Fibroblast of lung (primary cell): ENCODE measurements at regions not wholly inside any gene's neighbourhood (a gene's known extent, or its start where the extent isn't known, plus 50 kb on each side); places are given as distances from the start of the nearest gene placed in this dataset.

Experiments used
- DNase-seq, 2 donors: peaks; one replicate each; pipeline versions ENCODE4 v3.0.0 to v3.0.0-alpha.2; 2010; ENCODE audit warnings: low read depth in 2 of 2
- H2AFZ ChIP-seq: 2 replicates; pipeline ENCODE4 v1.5.1; 2012; ENCODE audit warnings: low read length, control low read depth, inconsistent platforms
- H3K27ac ChIP-seq: 2 replicates; pipeline ENCODE4 v1.5.1; 2011; ENCODE audit warnings: low read length, control low read depth; ENCODE audit not compliant: insufficient read depth
- H3K27me3 ChIP-seq: 2 replicates; pipeline ENCODE4 v1.5.1; 2011; ENCODE audit warnings: mild to moderate bottlenecking, low read length; ENCODE audit not compliant: control insufficient read depth, insufficient read depth
- H3K36me3 ChIP-seq: 2 replicates; pipeline ENCODE4 v1.5.1; 2011; ENCODE audit warnings: low read length; ENCODE audit not compliant: control insufficient read depth, insufficient read depth
- H3K4me1 ChIP-seq: 2 replicates; pipeline ENCODE4 v1.5.1; 2011; ENCODE audit warnings: low read length; ENCODE audit not compliant: control insufficient read depth, insufficient read depth; ENCODE audit errors: extremely low read depth
- H3K4me2 ChIP-seq: 2 replicates; pipeline ENCODE4 v1.5.1; 2011; ENCODE audit warnings: low read length, control low read depth; ENCODE audit not compliant: insufficient read depth; ENCODE audit errors: extremely low read depth
- H3K4me3 ChIP-seq, 4 experiments: fragments of 200-600 bp in 1 of 4; sonication (generic) in 1 of 4; replicated peaks in 1 of 4; 2 replicates each; pipeline ENCODE4 v1.5.1; 2011 to 2016; ENCODE audit warnings: low read length in 4 of 4, low read depth in 3 of 4, mild to moderate bottlenecking in 3 of 4, control low read depth in 2 of 4, inconsistent platforms in 1 of 4, mixed read lengths in 1 of 4; ENCODE audit not compliant: insufficient read depth in 1 of 4; ENCODE audit errors: control extremely low read depth in 1 of 4
- H3K79me2 ChIP-seq: 2 replicates; pipeline ENCODE4 v1.5.1; 2012; ENCODE audit warnings: mild to moderate bottlenecking, low read length, inconsistent platforms; ENCODE audit not compliant: control insufficient read depth, insufficient read depth
- H3K9ac ChIP-seq: 2 replicates; pipeline ENCODE4 v1.5.1; 2011; ENCODE audit warnings: mild to moderate bottlenecking, low read length, control low read depth; ENCODE audit not compliant: insufficient read depth
- H3K9me3 ChIP-seq: 2 replicates; pipeline ENCODE4 v1.5.1; 2012; ENCODE audit warnings: low read depth, low read length; ENCODE audit not compliant: control insufficient read depth, insufficient read depth
- H4K20me1 ChIP-seq: 2 replicates; pipeline ENCODE4 v1.5.1; 2011; ENCODE audit warnings: low read length; ENCODE audit not compliant: control insufficient read depth, insufficient read depth; ENCODE audit errors: extremely low read depth
- EZH2 ChIP-seq: IDR thresholded peaks from 2 replicates; pipeline ENCODE4 v1.5.1; 2012; ENCODE audit warnings: low read length, control low read depth, mild to moderate bottlenecking; ENCODE audit errors: missing control alignments
- TF ChIP-seq, protein P1 (sequence below), 2 donors: IDR thresholded peaks in 1 of 2; conservative IDR thresholded peaks in 1 of 2; 1 replicate in 1 of 2; 2 replicates in 1 of 2; pipeline ENCODE4 v1.5.1; 2011 to 2012; ENCODE audit warnings: low read length in 2 of 2, control low read depth in 1 of 2, inconsistent platforms in 1 of 2, low read depth in 1 of 2, mild to moderate bottlenecking in 1 of 2

DNA sequence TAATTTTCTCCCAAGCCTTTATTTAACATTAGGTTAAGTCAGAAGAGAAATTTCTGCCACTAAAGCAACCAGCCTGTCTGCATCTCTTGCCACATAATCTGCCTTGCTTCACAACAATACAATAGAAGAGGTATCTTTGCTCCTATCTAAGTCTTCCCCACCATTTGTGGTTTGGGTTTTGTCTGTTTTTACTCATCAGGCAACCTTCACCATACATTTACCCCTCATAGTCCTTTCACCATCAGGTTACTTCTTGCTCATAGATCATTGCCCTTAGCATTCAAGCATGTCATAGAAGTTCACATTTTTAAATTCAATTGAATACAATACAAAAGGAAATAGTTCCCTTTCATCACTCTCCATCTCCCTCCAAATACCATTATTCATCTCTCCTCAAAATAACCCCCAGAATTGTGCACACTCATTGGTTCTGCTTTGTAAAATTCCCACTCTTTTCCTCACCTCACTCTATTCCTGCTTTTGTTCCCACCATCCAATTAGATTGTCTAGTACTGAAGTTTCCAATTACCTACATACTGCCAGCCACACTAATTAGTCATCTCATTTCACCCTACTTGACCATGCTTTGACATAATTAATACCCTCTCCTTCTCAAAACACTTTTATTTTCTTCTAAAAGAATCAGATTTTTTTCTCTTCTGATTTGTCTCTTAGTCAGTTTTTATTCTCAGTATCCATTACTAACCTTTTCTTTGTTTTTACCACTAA, 1957.0 kb upstream of the AGA start:
- Histone ChIP-seq H3K9ac (no peak overlapping the region), H3K27me3 (no peaks in the 10 kb centered on the region), H3K4me2 (no peak overlapping the region)

DNA sequence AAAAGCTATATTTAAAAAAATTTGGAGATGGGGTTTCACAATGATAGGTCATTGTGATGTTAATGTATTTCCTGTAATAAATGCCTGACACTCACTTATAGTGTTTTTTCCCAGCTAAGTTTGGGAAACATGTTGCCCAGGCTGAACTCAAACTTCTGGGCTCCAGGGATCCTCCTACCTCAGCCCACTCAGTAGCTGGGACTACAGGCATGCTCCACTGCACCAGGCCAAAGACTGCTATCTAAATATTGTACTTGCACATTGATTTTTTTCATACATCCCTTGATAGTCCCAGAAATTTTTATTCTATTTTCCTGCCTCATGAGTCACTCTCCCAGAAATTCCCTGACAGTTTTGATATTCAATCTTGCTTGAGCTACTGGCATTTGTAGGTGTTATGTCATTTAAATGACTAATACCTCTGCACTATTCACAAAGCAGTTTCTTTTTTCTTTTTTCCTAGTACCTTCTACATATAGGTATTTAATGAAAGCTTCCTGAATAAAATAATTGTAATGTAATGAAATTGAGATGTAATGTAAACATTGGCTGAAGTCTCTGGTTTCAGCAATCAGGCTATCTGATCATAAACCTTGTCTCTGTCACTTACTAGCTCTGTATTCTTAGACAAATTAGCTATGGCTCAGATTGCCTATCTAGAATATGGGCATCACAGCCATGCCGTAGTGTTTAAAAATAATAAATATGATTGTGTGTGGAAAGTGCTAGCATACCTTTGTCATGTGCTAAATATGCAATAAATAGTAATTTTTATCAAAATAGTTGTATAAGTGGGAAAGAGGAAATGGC, 1973.0 kb upstream of the AGA start:
- DNase-seq: peak; percentile 53 to 74
- TF ChIP-seq, protein P1, sequence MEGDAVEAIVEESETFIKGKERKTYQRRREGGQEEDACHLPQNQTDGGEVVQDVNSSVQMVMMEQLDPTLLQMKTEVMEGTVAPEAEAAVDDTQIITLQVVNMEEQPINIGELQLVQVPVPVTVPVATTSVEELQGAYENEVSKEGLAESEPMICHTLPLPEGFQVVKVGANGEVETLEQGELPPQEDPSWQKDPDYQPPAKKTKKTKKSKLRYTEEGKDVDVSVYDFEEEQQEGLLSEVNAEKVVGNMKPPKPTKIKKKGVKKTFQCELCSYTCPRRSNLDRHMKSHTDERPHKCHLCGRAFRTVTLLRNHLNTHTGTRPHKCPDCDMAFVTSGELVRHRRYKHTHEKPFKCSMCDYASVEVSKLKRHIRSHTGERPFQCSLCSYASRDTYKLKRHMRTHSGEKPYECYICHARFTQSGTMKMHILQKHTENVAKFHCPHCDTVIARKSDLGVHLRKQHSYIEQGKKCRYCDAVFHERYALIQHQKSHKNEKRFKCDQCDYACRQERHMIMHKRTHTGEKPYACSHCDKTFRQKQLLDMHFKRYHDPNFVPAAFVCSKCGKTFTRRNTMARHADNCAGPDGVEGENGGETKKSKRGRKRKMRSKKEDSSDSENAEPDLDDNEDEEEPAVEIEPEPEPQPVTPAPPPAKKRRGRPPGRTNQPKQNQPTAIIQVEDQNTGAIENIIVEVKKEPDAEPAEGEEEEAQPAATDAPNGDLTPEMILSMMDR (conservative IDR thresholded peaks at IDR 0.05 in 1 of 2, IDR thresholded peaks at IDR 0.05 in 1 of 2; ENCODE audit: low read depth in 1 of 2, low read length in 2 of 2): no peak
- no peak for TF ChIP-seq EZH2

More for the DNA sequence above, 1957.0 kb upstream of the AGA start:
- DNase-seq: peak in 1 of 2 donors; percentile 3
- no peak overlapping the region for H3K4me3 ChIP-seq
- no peaks in the 10 kb centered on the region for H3K36me3 ChIP-seq
- H4K20me1 ChIP-seq: no peaks in the 10 kb centered on the region
- H3K9me3 ChIP-seq: no peaks in the 10 kb centered on the region
- no peak overlapping the region for H2AFZ ChIP-seq
- H3K4me1 ChIP-seq: no peaks in the 10 kb centered on the region
- H3K27ac ChIP-seq: no peak overlapping the region
- TF ChIP-seq, protein P1 (conservative IDR thresholded peaks at IDR 0.05 in 1 of 2, IDR thresholded peaks at IDR 0.05 in 1 of 2; ENCODE audit: low read depth in 1 of 2, low read length in 2 of 2): no peak
- no peak for TF ChIP-seq EZH2
- no peaks in the 10 kb centered on the region for H3K79me2 ChIP-seq

DNA sequence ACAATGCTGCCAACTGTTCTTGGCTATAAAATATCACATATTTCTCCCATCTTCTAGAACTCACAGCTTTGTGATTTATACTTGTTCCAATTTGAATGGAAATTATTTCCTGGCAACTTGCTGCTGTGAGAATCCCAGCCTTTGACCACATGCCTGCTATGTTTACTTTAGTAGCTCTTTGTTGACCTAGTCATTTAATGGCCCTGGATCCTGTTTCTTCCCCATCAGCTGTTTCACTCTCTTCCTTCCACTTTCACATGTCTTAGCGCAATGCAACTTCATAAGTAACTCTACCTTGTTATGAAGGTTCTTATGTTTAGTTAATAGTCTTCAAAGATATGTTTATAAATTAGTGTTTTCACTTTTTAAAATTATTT, 1973.6 kb upstream of the AGA start:
- peak; percentile 59 to 65 for DNase-seq
- H3K79me2 ChIP-seq: no peaks in the 10 kb centered on the region
- H4K20me1 ChIP-seq: no peaks in the 10 kb centered on the region
- no peak overlapping the region for H3K4me2 ChIP-seq
- no peaks in the 10 kb centered on the region for H3K36me3 ChIP-seq
- no peak overlapping the region for H3K9ac ChIP-seq
- no peaks in the 10 kb centered on the region for H3K27me3 ChIP-seq
- H3K4me3 ChIP-seq: no peak overlapping the region
- no peaks in the 10 kb centered on the region for H3K9me3 ChIP-seq
- H3K27ac ChIP-seq: no peak overlapping the region
- no peaks in the 10 kb centered on the region for H3K4me1 ChIP-seq
- TF ChIP-seq, protein P1 (conservative IDR thresholded peaks at IDR 0.05 in 1 of 2, IDR thresholded peaks at IDR 0.05 in 1 of 2; ENCODE audit: low read depth in 1 of 2, low read length in 2 of 2): no peak
- TF ChIP-seq EZH2: no peak
- no peak overlapping the region for H2AFZ ChIP-seq

More for the DNA sequence above, 1973.0 kb upstream of the AGA start:
- H3K27ac ChIP-seq: no peak overlapping the region
- no peaks in the 10 kb centered on the region for H3K79me2 ChIP-seq
- no peak overlapping the region for H3K4me2 ChIP-seq
- no peak overlapping the region for H3K9ac ChIP-seq
- H3K9me3 ChIP-seq: no peaks in the 10 kb centered on the region
- no peaks in the 10 kb centered on the region for H4K20me1 ChIP-seq
- H3K4me1 ChIP-seq: no peaks in the 10 kb centered on the region
- H3K36me3 ChIP-seq: no peaks in the 10 kb centered on the region
- H3K4me3 ChIP-seq: no peak overlapping the region
- no peak overlapping the region for H2AFZ ChIP-seq
- no peaks in the 10 kb centered on the region for H3K27me3 ChIP-seq
